Calu3 (cell line): ENCODE measurements at regions not wholly inside any gene's neighbourhood (a gene's known extent, or its start where the extent isn't known, plus 50 kb on each side); places are given as distances from the start of the nearest gene placed in this dataset.

Experiments used
- BruUV-seq: library from RNA; stranded (reverse); fragments of 400-500 nt; replicated peaks from 2 replicates; lab custom pipeline; 2021; lab: Mats Ljungman, UMichigan
- CTCF ChIA-PET: fragments of 300-600 bp; sonication (Branson Sonifier 250); formaldehyde crosslinking; loops from one replicate; lab custom pipeline; 2022; ENCODE audit warnings: antibody characterized with exemption; lab: Charles Lee
- DNase-seq: peaks from one replicate; pipeline ENCODE4 v3.0.0; 2022
- H3K27ac Mint-ChIP-seq: one replicate; pipeline ENCODE4 v1.8.0; 2022; ENCODE audit warnings: mixed read lengths; ENCODE audit not compliant: unreplicated experiment
- H3K27me3 Mint-ChIP-seq: one replicate; pipeline ENCODE4 v1.8.0; 2022; ENCODE audit warnings: mixed read lengths; ENCODE audit not compliant: unreplicated experiment
- H3K36me3 Mint-ChIP-seq: one replicate; pipeline ENCODE4 v1.8.0; 2022; ENCODE audit warnings: mild to moderate bottlenecking, moderate library complexity, mixed read lengths; ENCODE audit not compliant: insufficient read depth, unreplicated experiment
- H3K4me1 Mint-ChIP-seq: one replicate; pipeline ENCODE4 v1.8.0; 2022; ENCODE audit warnings: mild to moderate bottlenecking, low read depth, mixed read lengths; ENCODE audit not compliant: unreplicated experiment
- H3K4me3 Mint-ChIP-seq: one replicate; pipeline ENCODE4 v1.8.0; 2022; ENCODE audit warnings: mild to moderate bottlenecking, low read depth, moderate library complexity, mixed read lengths; ENCODE audit not compliant: unreplicated experiment
- H3K9me3 Mint-ChIP-seq: one replicate; pipeline ENCODE4 v1.8.0; 2022; ENCODE audit warnings: low read depth, mixed read lengths; ENCODE audit not compliant: unreplicated experiment
- CTCF ChIP-seq: fragments of 200-600 bp; IDR thresholded peaks from one replicate; pipeline ENCODE4 v1.8.0; 2022; ENCODE audit warnings: antibody characterized with exemption; ENCODE audit not compliant: unreplicated experiment
- intact Hi-C: fragments of 100-400 bp; cut with micrococcal nuclease; formaldehyde crosslinking; loops from one replicate; pipeline ENCODE4 v1.10.0; 2022; ENCODE audit not compliant: unreplicated experiment

GRCh38 chr5:73298772-73299630 lies 126.0 kb downstream of the TMEM174 start:
- BruUV-seq = no TSS peak
- CTCF ChIA-PET = interaction anchor here (0.6 to 1.5 kb wide), 4 partner anchors 16 to 83 kb away, joined by 3 to 8 read pairs (median 6); no protein-coding TSS in a partner anchor
- peak overlapping the region; percentile 45 for H3K4me3 Mint-ChIP-seq
- peak; percentile 57 for TF ChIP-seq CTCF
- intact Hi-C loops = loop anchor here (5.0 to 10.0 kb wide), 3 partner anchors 153 to 214 kb away; no protein-coding TSS in a partner anchor
- H3K4me1 Mint-ChIP-seq = peaks cover 13% of the 10 kb centered on the region
- H3K36me3 Mint-ChIP-seq = peaks cover 4% of the 10 kb centered on the region
- peaks cover 97% of the 10 kb centered on the region for H3K27me3 Mint-ChIP-seq
- peak; percentile 74 for DNase-seq
- H3K27ac Mint-ChIP-seq = no peak overlapping the region
- H3K9me3 Mint-ChIP-seq = no peaks in the 10 kb centered on the region

DNA sequence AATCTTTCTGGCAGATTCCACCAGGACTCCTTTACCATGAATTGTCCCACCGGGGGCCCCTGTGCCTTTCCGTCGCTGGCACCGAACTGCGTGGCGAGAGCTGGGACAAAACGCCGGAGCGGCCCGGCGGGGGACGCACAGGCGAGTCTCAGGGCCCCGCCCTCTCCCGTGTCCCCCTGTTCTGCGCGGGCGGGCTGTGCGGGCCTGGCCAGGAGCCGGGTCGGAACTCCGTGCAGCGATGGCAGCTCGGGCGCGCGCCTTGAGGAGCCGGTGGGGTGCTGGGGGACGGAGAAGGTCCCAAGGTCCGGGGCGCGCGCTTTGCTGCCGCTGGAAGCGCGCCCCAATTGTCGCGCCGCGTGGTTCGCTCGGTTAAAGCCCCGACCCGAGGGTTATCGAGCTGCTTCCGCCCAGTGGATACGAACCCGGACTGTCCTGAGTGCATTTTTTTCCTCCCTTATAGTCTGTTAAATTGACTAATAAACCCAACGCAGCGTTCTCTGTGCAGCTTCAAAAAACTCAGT lies 125.3 kb downstream of the TMEM174 start:
- Mint-ChIP-seq H3K4me1 (peaks cover 13% of the 10 kb centered on the region), H3K9me3 (no peaks in the 10 kb centered on the region), H3K36me3 (no peaks in the 10 kb centered on the region), H3K27me3 (peaks cover 96% of the 10 kb centered on the region), H3K4me3 (peak overlapping the region; percentile 45), H3K27ac (no peak overlapping the region)
- no peak for TF ChIP-seq CTCF
- no peak for DNase-seq
- CTCF ChIA-PET = interaction anchor here (0.6 to 1.5 kb wide), 5 partner anchors 16 to 82 kb away, joined by 3 to 8 read pairs (median 6); no protein-coding TSS in a partner anchor
- no TSS peak for BruUV-seq
- intact Hi-C loops = loop anchor here (5.0 to 10.0 kb wide), 3 partner anchors 154 to 214 kb away; no protein-coding TSS in a partner anchor

GRCh38 chr5:73297430-73297829 lies 124.4 kb downstream of the TMEM174 start:
- peaks cover 13% of the 10 kb centered on the region for H3K4me1 Mint-ChIP-seq
- no TSS peak for BruUV-seq
- H3K27me3 Mint-ChIP-seq = peaks cover 87% of the 10 kb centered on the region
- no peak for TF ChIP-seq CTCF
- no peak for DNase-seq
- no peaks in the 10 kb centered on the region for H3K9me3 Mint-ChIP-seq
- CTCF ChIA-PET = interaction anchor here (0.6 to 1.1 kb wide), 2 partner anchors 24 to 1243 kb away, joined by 3 to 5 read pairs; no protein-coding TSS in a partner anchor
- H3K4me3 Mint-ChIP-seq = no peak overlapping the region
- no peak overlapping the region for H3K27ac Mint-ChIP-seq
- intact Hi-C loops = loop anchor here (5.0 to 10.0 kb wide), 3 partner anchors 155 to 213 kb away; no protein-coding TSS in a partner anchor
- no peaks in the 10 kb centered on the region for H3K36me3 Mint-ChIP-seq

- CTCF ChIA-PET = no interaction called here
- TF ChIP-seq CTCF = no peak
- no peaks in the 10 kb centered on the region for H3K36me3 Mint-ChIP-seq
- BruUV-seq = no TSS peak
- H3K27me3 Mint-ChIP-seq = peaks cover 83% of the 10 kb centered on the region
- H3K9me3 Mint-ChIP-seq = no peaks in the 10 kb centered on the region
- no peak overlapping the region for H3K27ac Mint-ChIP-seq
- no peak overlapping the region for H3K4me3 Mint-ChIP-seq
- no peak for DNase-seq
- intact Hi-C loops = loop anchor here (5.0 to 10.0 kb wide), 3 partner anchors 156 to 212 kb away; no protein-coding TSS in a partner anchor
- peaks cover 13% of the 10 kb centered on the region for H3K4me1 Mint-ChIP-seq
Observed at GRCh38 chr5:73296772-73297171, 123.8 kb downstream of the TMEM174 start.
